ENCODE measurements at regions not wholly inside any gene's neighbourhood (a gene's known extent, or its start where the extent isn't known, plus 50 kb on each side); places are given as distances from the start of the nearest gene placed in this dataset.
A peak's percentile ranks its signal among the peaks of the same experiment; 100 is the strongest.

DNA sequence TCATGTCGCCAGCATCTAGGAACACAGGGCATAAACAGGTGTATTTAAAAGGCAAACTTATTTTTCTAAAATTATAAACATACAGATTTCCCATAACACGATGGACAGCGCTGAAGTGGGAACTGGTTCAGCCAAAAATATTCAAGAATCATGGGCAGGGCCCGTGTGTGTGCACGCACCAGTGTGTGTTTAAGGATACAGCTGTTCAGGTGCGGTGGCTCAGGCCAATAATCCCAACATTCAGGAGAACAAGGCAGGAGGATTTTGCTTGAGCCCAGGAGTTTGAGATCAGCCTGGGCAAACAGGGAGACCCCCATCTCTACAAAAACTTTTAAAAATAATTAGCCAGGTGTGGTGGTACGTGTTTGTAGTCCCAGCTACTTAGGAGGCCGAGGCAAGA lies 288.6 kb upstream of the HDAC4 start:
- Histone ChIP-seq H3K36me3 (ENCODE audit: low read depth, missing control alignments) (no peaks in the 10 kb centered on the region), H3K4me3 (no peak overlapping the region), H3K27me3 (no peaks in the 10 kb centered on the region), H3K9me3 (no peaks in the 10 kb centered on the region), H3K4me1 (peaks cover 12% of the 10 kb centered on the region), H3K27ac (no peak overlapping the region)
- intact Hi-C loops (cut with DNase I; ENCODE audit: low total_unique reads), result no loop called here
- TF ChIP-seq POLR2A (IDR thresholded peaks at IDR 0.05), result no peak
- TF ChIP-seq CTCF (IDR thresholded peaks at IDR 0.05), result no peak
- peak; percentile 7 for DNase-seq
- WGBS, 2 donors, result 85 to 89% methylated on average over 8 of the region's 8 CpGs

- no peaks in the 10 kb centered on the region for H3K36me3 ChIP-seq (ENCODE audit: low read depth, missing control alignments)
- peaks cover 12% of the 10 kb centered on the region for H3K4me1 ChIP-seq
- no peak overlapping the region for H3K27ac ChIP-seq
- H3K27me3 ChIP-seq, result no peaks in the 10 kb centered on the region
- 80 to 90% methylated on average over 9 of the region's 9 CpGs for WGBS, 2 donors
- TF ChIP-seq POLR2A (IDR thresholded peaks at IDR 0.05) (no peak), CTCF (IDR thresholded peaks at IDR 0.05) (no peak)
- intact Hi-C loops (cut with DNase I; ENCODE audit: low total_unique reads), result no loop called here
- DNase-seq, result peak; percentile 5
- no peaks in the 10 kb centered on the region for H3K9me3 ChIP-seq
- H3K4me3 ChIP-seq, result no peak overlapping the region
Measured at GRCh38 chr2:239688840-239689239, 288.0 kb upstream of the HDAC4 start.

GRCh38 chr2:239688122-239688681 lies 287.4 kb upstream of the HDAC4 start:
- no peaks in the 10 kb centered on the region for H3K27me3 ChIP-seq
- peak; percentile 16 for DNase-seq
- peaks cover 12% of the 10 kb centered on the region for H3K4me1 ChIP-seq
- no peak overlapping the region for H3K4me3 ChIP-seq
- H3K27ac ChIP-seq, result no peak overlapping the region
- no peaks in the 10 kb centered on the region for H3K9me3 ChIP-seq
- TF ChIP-seq POLR2A (IDR thresholded peaks at IDR 0.05) (no peak), CTCF (IDR thresholded peaks at IDR 0.05) (no peak)
- 51 to 59% methylated on average over 13 to 14 of the region's 14 CpGs for WGBS, 2 donors
- H3K36me3 ChIP-seq (ENCODE audit: low read depth, missing control alignments), result no peaks in the 10 kb centered on the region
- intact Hi-C loops (cut with DNase I; ENCODE audit: low total_unique reads), result no loop called here

GRCh38 chr2:239687441-239687840 lies 286.6 kb upstream of the HDAC4 start:
- no peaks in the 10 kb centered on the region for H3K36me3 ChIP-seq (ENCODE audit: low read depth, missing control alignments)
- no peaks in the 10 kb centered on the region for H3K9me3 ChIP-seq
- 92 to 98% methylated on average over 4 to 5 of the region's 5 CpGs for WGBS, 2 donors
- H3K27ac ChIP-seq, result no peak overlapping the region
- no peak for DNase-seq
- no peak overlapping the region for H3K4me3 ChIP-seq
- H3K27me3 ChIP-seq, result no peaks in the 10 kb centered on the region
- TF ChIP-seq CTCF (IDR thresholded peaks at IDR 0.05) (no peak), POLR2A (IDR thresholded peaks at IDR 0.05) (no peak)
- intact Hi-C loops (cut with DNase I; ENCODE audit: low total_unique reads), result no loop called here
- peaks cover 12% of the 10 kb centered on the region for H3K4me1 ChIP-seq

DNA sequence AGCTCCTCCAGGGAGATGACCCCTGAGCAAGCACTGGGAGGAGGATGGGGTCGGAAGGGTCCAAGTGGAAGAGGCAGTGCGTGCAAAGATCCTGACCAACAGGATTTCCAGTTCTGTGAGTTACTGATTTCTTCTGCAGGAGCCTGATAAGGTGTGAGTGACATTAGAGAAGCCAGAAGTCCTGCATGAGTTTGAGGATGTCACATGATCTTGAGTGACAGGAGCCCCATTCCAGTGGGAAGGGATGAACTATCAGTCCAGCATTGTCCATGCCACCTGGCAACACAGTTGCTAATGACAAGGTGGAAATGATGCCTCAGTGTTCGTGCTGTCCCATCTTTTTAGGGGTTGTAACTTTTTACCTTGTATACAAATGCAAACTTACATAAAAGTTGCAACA lies 285.1 kb upstream of the HDAC4 start:
- Histone ChIP-seq H3K36me3 (ENCODE audit: low read depth, missing control alignments) (no peaks in the 10 kb centered on the region), H3K4me1 (peaks cover 2% of the 10 kb centered on the region), H3K9me3 (no peaks in the 10 kb centered on the region), H3K27me3 (no peaks in the 10 kb centered on the region), H3K4me3 (no peak overlapping the region), H3K27ac (no peak overlapping the region)
- no peak for DNase-seq
- 75 to 84% methylated on average over 3 of the region's 3 CpGs for WGBS, 2 donors
- TF ChIP-seq CTCF (IDR thresholded peaks at IDR 0.05) (no peak), POLR2A (IDR thresholded peaks at IDR 0.05) (no peak)
- intact Hi-C loops (cut with DNase I; ENCODE audit: low total_unique reads), result no loop called here

Data from testis (tissue), 2 donors.